Upper lobe of left lung (tissue), 4 donors: ENCODE measurements at regions not wholly inside any gene's neighbourhood (a gene's known extent, or its start where the extent isn't known, plus 50 kb on each side); places are given as distances from the start of the nearest gene placed in this dataset.

Experiments used
- EP300 ChIP-seq, 4 donors: sonication (generic); formaldehyde crosslinking; IDR thresholded peaks; one replicate each; pipeline ENCODE4 v1.5.1; 2017; ENCODE audit warnings: antibody characterized with exemption in 4 of 4, control low read depth in 2 of 4
- POLR2A ChIP-seq, 4 donors: fragments of 450-650 bp; IDR thresholded peaks; one replicate each; pipeline ENCODE4 v1.5.1; 2016 to 2017; ENCODE audit warnings: antibody characterized with exemption in 4 of 4, mild to moderate bottlenecking in 2 of 4
- TF ChIP-seq, protein P1 (sequence below), 6 experiments: fragments of 450-650 bp in 4 of 6; fragments of 200-600 bp in 2 of 6; sonication (generic) in 2 of 6; IDR thresholded peaks; one replicate each; pipeline ENCODE4 v1.5.1; 2016 to 2019; ENCODE audit warnings: antibody characterized with exemption in 6 of 6

DNA sequence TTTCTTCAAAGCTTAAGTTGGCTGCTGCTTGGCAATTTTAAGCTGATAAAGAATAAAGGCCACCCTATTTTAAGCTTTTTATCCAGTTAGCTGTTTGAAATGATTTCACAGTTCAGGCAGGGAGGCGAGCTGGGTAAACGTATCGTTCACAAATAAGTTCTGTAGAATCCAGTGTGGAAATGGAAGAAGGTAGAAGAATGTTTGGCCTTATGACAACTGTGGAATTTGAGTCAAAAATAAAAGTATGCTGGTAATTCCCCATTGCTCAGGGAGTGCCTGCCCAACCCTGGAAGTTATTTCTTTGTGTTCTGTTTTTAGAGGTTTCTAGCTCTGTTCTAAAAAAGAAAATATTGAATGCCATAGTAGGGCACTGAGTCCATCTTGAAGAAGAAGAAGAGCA is 113.1 kb downstream of the ARL4A start:
- no peak for TF ChIP-seq EP300 (IDR thresholded peaks at IDR 0.05)
- TF ChIP-seq POLR2A (IDR thresholded peaks at IDR 0.05): no peak
- TF ChIP-seq, protein P1, sequence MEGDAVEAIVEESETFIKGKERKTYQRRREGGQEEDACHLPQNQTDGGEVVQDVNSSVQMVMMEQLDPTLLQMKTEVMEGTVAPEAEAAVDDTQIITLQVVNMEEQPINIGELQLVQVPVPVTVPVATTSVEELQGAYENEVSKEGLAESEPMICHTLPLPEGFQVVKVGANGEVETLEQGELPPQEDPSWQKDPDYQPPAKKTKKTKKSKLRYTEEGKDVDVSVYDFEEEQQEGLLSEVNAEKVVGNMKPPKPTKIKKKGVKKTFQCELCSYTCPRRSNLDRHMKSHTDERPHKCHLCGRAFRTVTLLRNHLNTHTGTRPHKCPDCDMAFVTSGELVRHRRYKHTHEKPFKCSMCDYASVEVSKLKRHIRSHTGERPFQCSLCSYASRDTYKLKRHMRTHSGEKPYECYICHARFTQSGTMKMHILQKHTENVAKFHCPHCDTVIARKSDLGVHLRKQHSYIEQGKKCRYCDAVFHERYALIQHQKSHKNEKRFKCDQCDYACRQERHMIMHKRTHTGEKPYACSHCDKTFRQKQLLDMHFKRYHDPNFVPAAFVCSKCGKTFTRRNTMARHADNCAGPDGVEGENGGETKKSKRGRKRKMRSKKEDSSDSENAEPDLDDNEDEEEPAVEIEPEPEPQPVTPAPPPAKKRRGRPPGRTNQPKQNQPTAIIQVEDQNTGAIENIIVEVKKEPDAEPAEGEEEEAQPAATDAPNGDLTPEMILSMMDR (IDR thresholded peaks at IDR 0.05): no peak
